SK-N-SH treated with all-trans-retinoic acid at 6 μM for 48 hours (cell line): ENCODE measurements at regions not wholly inside any gene's neighbourhood (a gene's known extent, or its start where the extent isn't known, plus 50 kb on each side); places are given as distances from the start of the nearest gene placed in this dataset.

Experiments
- ARNTL ChIP-seq: fragments of 450-650 bp; formaldehyde crosslinking; IDR thresholded peaks from 2 replicates; pipeline ENCODE4 v1.5.0; 2020; ENCODE audit warnings: low read depth, mild to moderate bottlenecking, moderate library complexity, borderline replicate concordance
- BACH2 ChIP-seq: fragments of 250-450 bp; sonication (Bioruptor Pico); IDR thresholded peaks from 2 replicates; pipeline ENCODE4 v1.9.0; 2021; ENCODE audit warnings: mild to moderate bottlenecking, borderline replicate concordance
- CSDC2 ChIP-seq: fragments of 250-450 bp; sonication (Bioruptor Pico); IDR thresholded peaks from 2 replicates; pipeline ENCODE4 v1.5.0; 2020; ENCODE audit warnings: mild to moderate bottlenecking, moderate library complexity
- ESRRG ChIP-seq: fragments of 250-450 bp; sonication (Bioruptor Pico); IDR thresholded peaks from 2 replicates; pipeline ENCODE4 v1.6.1; 2021; ENCODE audit warnings: mild to moderate bottlenecking
- PPARA ChIP-seq: fragments of 250-450 bp; sonication (Bioruptor Pico); IDR thresholded peaks from 2 replicates; pipeline ENCODE4 v1.5.0; 2020; ENCODE audit warnings: mild to moderate bottlenecking, borderline replicate concordance
- RARB ChIP-seq: fragments of 250-450 bp; sonication (Bioruptor Pico); IDR thresholded peaks from 2 replicates; pipeline ENCODE4 v1.8.0; 2021; ENCODE audit warnings: mild to moderate bottlenecking, moderate library complexity
- TCF4 ChIP-seq: fragments of 250-450 bp; sonication (Bioruptor Pico); IDR thresholded peaks from 2 replicates; pipeline ENCODE4 v1.8.0; 2021; ENCODE audit warnings: mild to moderate bottlenecking, moderate library complexity, borderline replicate concordance
- ZC3H10 ChIP-seq: fragments of 250-450 bp; sonication (Bioruptor Pico); IDR thresholded peaks from 2 replicates; pipeline ENCODE4 v1.5.1; 2021; ENCODE audit warnings: mild to moderate bottlenecking, moderate library complexity
- ZFP30 ChIP-seq: fragments of 450-650 bp; formaldehyde crosslinking; IDR thresholded peaks from 2 replicates; pipeline ENCODE4 v1.5.0; 2022; ENCODE audit warnings: mild to moderate bottlenecking, moderate library complexity
- ZNF565 ChIP-seq: fragments of 450-650 bp; formaldehyde crosslinking; conservative IDR thresholded peaks from 2 replicates; pipeline ENCODE4 v1.5.0; 2020; ENCODE audit warnings: low read depth, mild to moderate bottlenecking, moderate library complexity
- ZNF70 ChIP-seq: fragments of 450-650 bp; formaldehyde crosslinking; IDR thresholded peaks from 2 replicates; pipeline ENCODE4 v1.5.0; 2020; ENCODE audit warnings: mild to moderate bottlenecking, moderate library complexity
- TF ChIP-seq, protein P1 (sequence below): fragments of 250-450 bp; sonication (Bioruptor Pico); IDR thresholded peaks from 2 replicates; pipeline ENCODE4 v1.8.0; 2020; ENCODE audit warnings: mild to moderate bottlenecking, moderate library complexity, borderline replicate concordance
- TF ChIP-seq, protein P2 (sequence below): fragments of 250-450 bp; sonication (Bioruptor Pico); IDR thresholded peaks from 2 replicates; pipeline ENCODE4 v1.5.1; 2021; ENCODE audit warnings: mild to moderate bottlenecking, moderate library complexity

DNA sequence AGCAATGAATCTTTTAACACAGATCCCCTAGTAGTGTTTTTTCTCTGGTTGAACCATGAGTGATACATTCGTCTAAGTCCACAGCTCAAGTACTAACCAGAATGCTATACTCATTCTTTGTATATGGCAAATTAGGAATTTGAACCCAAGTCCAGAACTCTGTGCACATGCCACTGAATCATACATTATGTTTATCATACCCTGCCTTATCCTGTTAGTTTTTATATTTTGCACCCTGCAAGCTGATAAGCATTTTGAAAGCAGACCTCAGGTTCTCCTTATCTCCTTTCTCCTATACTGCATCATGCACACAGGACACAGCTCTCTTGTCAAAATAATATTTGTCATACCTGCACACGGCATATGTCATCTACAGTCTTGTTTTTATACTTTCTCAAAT is 54.6 kb upstream of the ELL2 start:
- no peak for TF ChIP-seq PPARA (CRISPR knock-in tag)
- TF ChIP-seq TCF4 (CRISPR knock-in tag) = no peak
- no peak for TF ChIP-seq ESRRG
- TF ChIP-seq ZNF565 (CRISPR knock-in tag) = no peak
- TF ChIP-seq, protein P1, sequence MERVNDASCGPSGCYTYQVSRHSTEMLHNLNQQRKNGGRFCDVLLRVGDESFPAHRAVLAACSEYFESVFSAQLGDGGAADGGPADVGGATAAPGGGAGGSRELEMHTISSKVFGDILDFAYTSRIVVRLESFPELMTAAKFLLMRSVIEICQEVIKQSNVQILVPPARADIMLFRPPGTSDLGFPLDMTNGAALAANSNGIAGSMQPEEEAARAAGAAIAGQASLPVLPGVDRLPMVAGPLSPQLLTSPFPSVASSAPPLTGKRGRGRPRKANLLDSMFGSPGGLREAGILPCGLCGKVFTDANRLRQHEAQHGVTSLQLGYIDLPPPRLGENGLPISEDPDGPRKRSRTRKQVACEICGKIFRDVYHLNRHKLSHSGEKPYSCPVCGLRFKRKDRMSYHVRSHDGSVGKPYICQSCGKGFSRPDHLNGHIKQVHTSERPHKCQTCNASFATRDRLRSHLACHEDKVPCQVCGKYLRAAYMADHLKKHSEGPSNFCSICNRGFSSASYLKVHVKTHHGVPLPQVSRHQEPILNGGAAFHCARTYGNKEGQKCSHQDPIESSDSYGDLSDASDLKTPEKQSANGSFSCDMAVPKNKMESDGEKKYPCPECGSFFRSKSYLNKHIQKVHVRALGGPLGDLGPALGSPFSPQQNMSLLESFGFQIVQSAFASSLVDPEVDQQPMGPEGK (CRISPR knock-in tag) = no peak
- TF ChIP-seq ARNTL (CRISPR knock-in tag) = no peak
- TF ChIP-seq BACH2 (CRISPR knock-in tag) = no peak
- TF ChIP-seq, protein P2, sequence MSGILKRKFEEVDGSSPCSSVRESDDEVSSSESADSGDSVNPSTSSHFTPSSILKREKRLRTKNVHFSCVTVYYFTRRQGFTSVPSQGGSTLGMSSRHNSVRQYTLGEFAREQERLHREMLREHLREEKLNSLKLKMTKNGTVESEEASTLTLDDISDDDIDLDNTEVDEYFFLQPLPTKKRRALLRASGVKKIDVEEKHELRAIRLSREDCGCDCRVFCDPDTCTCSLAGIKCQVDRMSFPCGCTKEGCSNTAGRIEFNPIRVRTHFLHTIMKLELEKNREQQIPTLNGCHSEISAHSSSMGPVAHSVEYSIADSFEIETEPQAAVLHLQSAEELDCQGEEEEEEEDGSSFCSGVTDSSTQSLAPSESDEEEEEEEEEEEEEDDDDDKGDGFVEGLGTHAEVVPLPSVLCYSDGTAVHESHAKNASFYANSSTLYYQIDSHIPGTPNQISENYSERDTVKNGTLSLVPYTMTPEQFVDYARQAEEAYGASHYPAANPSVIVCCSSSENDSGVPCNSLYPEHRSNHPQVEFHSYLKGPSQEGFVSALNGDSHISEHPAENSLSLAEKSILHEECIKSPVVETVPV (CRISPR knock-in tag) = no peak
- no peak for TF ChIP-seq ZC3H10 (CRISPR knock-in tag)
- no peak for TF ChIP-seq CSDC2
- TF ChIP-seq ZFP30 (CRISPR knock-in tag) = no peak
- TF ChIP-seq RARB (CRISPR knock-in tag) = no peak
- TF ChIP-seq ZNF70 (CRISPR knock-in tag) = no peak
